GM13977 (cell line): ENCODE measurements at regions not wholly inside any gene's neighbourhood (a gene's known extent, or its start where the extent isn't known, plus 50 kb on each side); places are given as distances from the start of the nearest gene placed in this dataset.

Source experiments
- DNase-seq: peaks from one replicate; pipeline ENCODE4 v3.0.0; 2012; ENCODE audit warnings: low spot score
- in situ Hi-C: fragments of 300-500 bp; cut with MboI; formaldehyde crosslinking; loops from one replicate; pipeline ENCODE4 v1.12.0; 2022; ENCODE audit warnings: low sequenced_read_pairs, low pct_unique_long_range_greater_than_20kb, mixed read lengths, inconsistent platforms; ENCODE audit not compliant: unreplicated experiment
- TF ChIP-seq, protein P1 (sequence below): IDR thresholded peaks from 2 replicates; pipeline ENCODE4 v1.5.1; 2012; ENCODE audit warnings: mild to moderate bottlenecking, control low read depth; ENCODE audit not compliant: insufficient read depth; ENCODE audit errors: extremely low read depth, missing control alignments

DNA sequence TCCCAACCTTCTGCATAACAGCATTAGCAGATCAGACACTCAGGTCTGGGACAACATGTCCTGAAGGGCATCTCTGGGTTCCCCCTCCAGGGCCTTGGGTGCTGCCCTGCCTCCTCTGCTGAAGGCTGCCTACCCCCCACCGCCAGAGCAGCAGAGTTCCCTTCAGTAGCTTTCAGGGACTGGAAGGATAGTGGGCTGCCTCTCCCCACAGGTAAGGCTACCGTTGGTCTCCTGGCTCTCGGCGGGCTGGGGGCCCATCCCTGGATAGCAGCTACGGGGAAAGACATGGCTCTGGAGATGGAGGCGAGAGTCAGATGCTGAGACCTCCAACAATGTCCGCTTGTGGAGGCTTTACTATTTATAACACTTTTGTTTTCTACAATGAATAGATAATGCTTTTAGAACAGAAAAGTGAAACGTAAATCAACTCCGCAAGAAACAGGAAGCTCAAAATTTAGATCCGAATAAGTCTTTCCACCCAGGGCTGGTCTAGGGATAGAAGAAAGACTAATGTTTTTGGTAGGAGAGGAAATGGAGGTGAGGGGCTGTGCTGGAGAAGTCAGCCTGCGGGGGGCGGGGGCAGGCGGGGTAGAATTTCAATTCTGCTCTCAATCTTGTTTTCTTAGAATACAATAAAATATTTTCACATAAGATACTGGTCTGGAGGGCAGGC is 58.4 kb downstream of the ARL4C start:
- TF ChIP-seq, protein P1, sequence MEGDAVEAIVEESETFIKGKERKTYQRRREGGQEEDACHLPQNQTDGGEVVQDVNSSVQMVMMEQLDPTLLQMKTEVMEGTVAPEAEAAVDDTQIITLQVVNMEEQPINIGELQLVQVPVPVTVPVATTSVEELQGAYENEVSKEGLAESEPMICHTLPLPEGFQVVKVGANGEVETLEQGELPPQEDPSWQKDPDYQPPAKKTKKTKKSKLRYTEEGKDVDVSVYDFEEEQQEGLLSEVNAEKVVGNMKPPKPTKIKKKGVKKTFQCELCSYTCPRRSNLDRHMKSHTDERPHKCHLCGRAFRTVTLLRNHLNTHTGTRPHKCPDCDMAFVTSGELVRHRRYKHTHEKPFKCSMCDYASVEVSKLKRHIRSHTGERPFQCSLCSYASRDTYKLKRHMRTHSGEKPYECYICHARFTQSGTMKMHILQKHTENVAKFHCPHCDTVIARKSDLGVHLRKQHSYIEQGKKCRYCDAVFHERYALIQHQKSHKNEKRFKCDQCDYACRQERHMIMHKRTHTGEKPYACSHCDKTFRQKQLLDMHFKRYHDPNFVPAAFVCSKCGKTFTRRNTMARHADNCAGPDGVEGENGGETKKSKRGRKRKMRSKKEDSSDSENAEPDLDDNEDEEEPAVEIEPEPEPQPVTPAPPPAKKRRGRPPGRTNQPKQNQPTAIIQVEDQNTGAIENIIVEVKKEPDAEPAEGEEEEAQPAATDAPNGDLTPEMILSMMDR = no peak
- no peak for DNase-seq
- in situ Hi-C loops = no loop called here

DNA sequence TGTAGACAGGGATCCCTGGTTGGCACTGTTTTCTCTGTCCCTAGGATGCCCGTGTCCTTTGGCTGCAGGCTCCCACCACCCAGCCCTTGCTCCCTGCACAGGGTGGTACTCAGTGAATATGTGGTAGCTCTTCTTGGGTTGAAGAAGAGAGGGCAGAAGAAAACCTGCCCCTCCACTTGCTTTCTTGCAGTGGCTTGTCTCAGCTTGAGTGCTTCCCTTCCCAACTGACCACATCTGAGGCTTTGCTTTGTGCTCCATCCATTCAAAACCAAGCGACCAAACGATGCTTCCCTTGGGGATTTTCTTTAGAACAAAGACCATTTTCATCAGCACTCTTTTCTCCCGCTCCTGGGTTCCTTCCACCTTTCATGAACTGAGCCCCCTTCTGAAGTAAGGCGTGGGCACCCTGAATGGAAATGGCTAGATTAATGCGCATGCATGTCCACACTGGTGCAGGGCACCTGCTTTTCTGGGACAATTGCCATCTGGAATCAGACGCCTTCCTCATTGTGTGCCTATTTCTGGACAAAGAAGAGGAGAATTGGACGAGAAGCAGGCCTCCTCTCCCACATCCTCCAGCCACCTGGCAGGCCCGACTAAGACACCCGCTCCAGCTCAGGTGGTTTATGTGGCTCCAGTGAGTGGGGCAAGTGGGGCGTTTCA is 59.1 kb downstream of the ARL4C start:
- no peak for DNase-seq
- in situ Hi-C loops = no loop called here
- TF ChIP-seq, protein P1 = no peak

DNA sequence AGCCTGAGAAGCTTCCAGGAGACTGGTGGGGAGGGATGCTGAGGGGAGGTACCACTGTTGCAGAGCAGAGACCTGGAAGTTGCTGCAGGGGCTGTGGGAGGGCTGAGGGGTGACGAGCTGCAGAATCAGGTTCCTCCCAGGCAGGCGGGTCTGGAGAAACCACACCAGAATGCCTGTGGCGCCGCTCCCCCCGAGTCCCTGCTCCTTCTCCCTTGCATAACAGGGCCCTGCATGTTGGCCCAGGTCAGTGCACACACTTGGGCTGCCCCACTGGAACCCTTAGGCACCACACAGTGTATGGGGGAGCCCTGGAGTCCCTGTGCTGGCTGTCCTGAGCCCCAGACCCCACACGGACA is 60.4 kb downstream of the ARL4C start:
- TF ChIP-seq, protein P1 = no peak
- no peak for DNase-seq
- in situ Hi-C loops = no loop called here

DNA sequence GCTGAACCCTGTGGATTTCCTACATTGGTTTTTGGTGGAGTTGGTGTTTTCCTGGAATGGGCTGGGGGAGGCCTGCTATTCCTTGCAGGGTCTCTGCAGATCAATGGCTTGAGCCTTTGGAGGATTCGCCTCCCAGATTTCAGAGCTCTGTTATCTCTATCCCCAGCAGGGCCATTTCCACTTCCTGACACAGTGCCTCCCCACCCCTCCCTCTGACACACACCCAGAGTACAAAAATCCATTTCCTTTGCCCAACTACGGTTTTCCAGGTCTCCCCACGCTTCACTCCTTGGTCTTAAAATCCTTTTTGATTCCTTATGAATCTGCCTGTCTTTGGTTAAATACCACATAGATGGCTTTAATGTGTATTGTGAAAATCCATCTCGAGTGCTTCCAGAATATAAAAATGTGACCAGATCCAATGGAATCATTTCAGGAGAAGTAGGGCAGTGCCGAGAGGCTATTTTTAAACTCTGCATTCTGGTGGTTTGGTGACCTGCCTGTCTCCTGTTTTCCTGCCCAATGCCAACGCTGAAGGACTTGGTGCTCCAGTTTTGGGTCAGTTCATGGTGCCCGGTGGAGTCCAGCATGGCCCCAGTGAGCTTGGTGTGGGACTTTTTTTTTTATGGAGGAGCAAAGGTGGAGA is 60.9 kb downstream of the ARL4C start:
- in situ Hi-C loops = no loop called here
- DNase-seq = no peak
- TF ChIP-seq, protein P1 = no peak

DNA sequence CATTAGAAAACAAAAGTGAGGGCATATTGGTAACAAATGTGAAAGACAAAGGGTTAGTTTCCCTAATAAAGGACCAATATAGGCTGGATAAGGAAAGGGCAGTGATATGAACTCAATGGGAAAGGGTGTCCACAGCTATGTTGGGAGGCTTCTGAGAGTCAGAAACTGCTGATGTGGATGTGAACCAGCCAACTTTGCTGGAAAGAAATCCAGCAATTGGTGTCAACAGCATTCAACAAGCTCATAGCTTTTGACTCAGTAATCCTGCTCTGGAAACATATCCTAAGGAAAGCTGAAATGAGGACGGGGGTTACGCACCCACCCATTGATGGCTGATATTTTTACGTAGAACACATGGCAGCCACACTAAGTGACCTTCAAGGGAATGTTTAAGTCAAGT is 63.7 kb downstream of the ARL4C start:
- TF ChIP-seq, protein P1 = no peak
- in situ Hi-C loops = no loop called here
- DNase-seq = no peak

DNA sequence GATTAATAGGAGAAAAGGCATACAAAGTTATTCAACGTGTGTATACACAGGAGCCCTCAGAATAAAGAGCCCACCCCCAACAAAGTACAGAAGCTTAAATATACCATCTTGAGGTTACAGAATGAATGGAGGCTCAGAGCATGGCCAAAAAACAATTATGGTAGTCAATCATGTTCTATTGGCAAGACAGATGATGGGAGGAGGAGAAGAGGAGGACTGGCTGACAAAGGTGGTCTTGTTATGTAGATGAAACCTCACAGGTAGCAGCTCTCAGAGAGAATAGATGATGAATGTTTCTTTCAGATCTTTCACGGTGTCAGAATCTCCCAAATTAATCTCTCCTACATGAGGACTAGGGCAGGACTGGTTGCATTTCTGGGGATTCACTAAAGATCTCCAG is 66.0 kb downstream of the ARL4C start:
- in situ Hi-C loops = no loop called here

More for the DNA sequence above, 66.0 kb downstream of the ARL4C start:
- TF ChIP-seq, protein P1 = no peak
- no peak for DNase-seq
